SK-N-SH (cell line): ENCODE measurements at regions not wholly inside any gene's neighbourhood (a gene's known extent, or its start where the extent isn't known, plus 50 kb on each side); places are given as distances from the start of the nearest gene placed in this dataset.
A peak's percentile ranks its signal among the peaks of the same experiment; 100 is the strongest.

Experiments used
- CTCF ChIA-PET: fragments of 300-600, 350-600 bp; formaldehyde crosslinking; extraction: SDS; loops from one replicate; lab custom pipeline; 2021; lab: Yijun Ruan, JAX
- POLR2A ChIA-PET: fragments of 350-600 bp; sonication (Branson Sonifier 250); formaldehyde crosslinking; extraction: SDS; loops from one replicate; lab custom pipeline; 2020; ENCODE audit warnings: antibody characterized with exemption, inconsistent platforms; lab: Yijun Ruan, JAX
- DNase-seq: peaks from one replicate; pipeline ENCODE4 v3.0.0; 2012
- H2AFZ ChIP-seq: fragments of 200-600 bp; sonication (generic); 2 replicates; pipeline ENCODE4 v1.8.1; 2016; ENCODE audit warnings: antibody characterized with exemption, mild to moderate bottlenecking, low read depth
- H3F3A ChIP-seq: fragments of 200-600 bp; sonication (generic); replicated peaks from 2 replicates; pipeline ENCODE3; 2016; ENCODE audit warnings: antibody characterized with exemption, mild to moderate bottlenecking; ENCODE audit not compliant: insufficient read depth
- H3K27ac ChIP-seq, 2 experiments: fragments of 200-500 bp in 1 of 2; fragments of 200-600 bp in 1 of 2; sonication (Bioruptor generic) in 1 of 2; sonication (generic), shearing (Covaris generic) in 1 of 2; 2 replicates each; pipeline versions ENCODE4 v1.5.1 to v1.6.1; 2014 to 2016; ENCODE audit warnings: low read depth in 2 of 2, inconsistent platforms in 1 of 2, low read length in 1 of 2, mild to moderate bottlenecking in 1 of 2, mixed read lengths in 1 of 2
- H3K27me3 ChIP-seq: fragments of 200-600 bp; sonication (generic), shearing (Covaris generic); 2 replicates; pipeline ENCODE4 v1.6.1; 2016; ENCODE audit warnings: mixed run types; ENCODE audit not compliant: insufficient read depth
- H3K36me3 ChIP-seq, 2 experiments: fragments of 200-500 bp in 1 of 2; fragments of 200-600 bp in 1 of 2; sonication (Bioruptor generic) in 1 of 2; sonication (generic) in 1 of 2; replicated peaks in 1 of 2; 2 replicates each; pipeline versions ENCODE3 to v1.5.1; 2014 to 2016; ENCODE audit warnings: low read length in 1 of 2, mild to moderate bottlenecking in 1 of 2; ENCODE audit not compliant: insufficient read depth in 2 of 2, control insufficient read depth in 1 of 2
- H3K4me1 ChIP-seq, 2 experiments: fragments of 200-500 bp in 1 of 2; fragments of 200-600 bp in 1 of 2; sonication (Bioruptor generic) in 1 of 2; sonication (generic), shearing (Covaris generic) in 1 of 2; 2 replicates each; pipeline versions ENCODE4 v1.5.1 to v1.6.1; 2014 to 2016; ENCODE audit warnings: low read depth in 1 of 2, low read length in 1 of 2, mixed run types in 1 of 2; ENCODE audit not compliant: insufficient read depth in 2 of 2, control insufficient read depth in 1 of 2
- H3K4me2 ChIP-seq: fragments of 200-600 bp; sonication (generic), shearing (Covaris generic); 2 replicates; pipeline ENCODE4 v1.6.1; 2017; ENCODE audit warnings: mixed run types
- H3K4me3 ChIP-seq, 2 experiments: fragments of 200-500 bp in 1 of 2; fragments of 200-600 bp in 1 of 2; sonication (Bioruptor generic) in 1 of 2; sonication (generic), shearing (Covaris generic) in 1 of 2; 2 replicates each; pipeline versions ENCODE4 v1.5.1 to v1.8.1; 2014 to 2016; ENCODE audit warnings: low read depth in 2 of 2, inconsistent platforms in 1 of 2, low read length in 1 of 2, mild to moderate bottlenecking in 1 of 2, mixed read lengths in 1 of 2, moderate library complexity in 1 of 2
- H3K79me2 ChIP-seq: fragments of 200-600 bp; sonication (generic); 2 replicates; pipeline ENCODE4 v1.8.1; 2017; ENCODE audit warnings: mild to moderate bottlenecking; ENCODE audit not compliant: insufficient read depth
- H3K9ac ChIP-seq: fragments of 200-600 bp; sonication (generic); 2 replicates; pipeline ENCODE4 v1.6.1; 2017; ENCODE audit warnings: mixed run types
- H3K9me2 ChIP-seq: fragments of 200-600 bp; sonication (generic); 2 replicates; pipeline ENCODE4 v1.6.1; 2017; ENCODE audit warnings: mixed run types
- H3K9me3 ChIP-seq: fragments of 200-600 bp; sonication (generic); 2 replicates; pipeline ENCODE4 v1.6.1; 2017; ENCODE audit warnings: mixed run types, mild to moderate bottlenecking, moderate library complexity
- H4K20me1 ChIP-seq: fragments of 200-600 bp; sonication (generic); 2 replicates; pipeline ENCODE4 v1.6.1; 2017; ENCODE audit warnings: mild to moderate bottlenecking, mixed run types; ENCODE audit not compliant: insufficient read depth
- CTCF ChIP-seq: fragments of 200-600 bp; sonication (generic); IDR thresholded peaks from 2 replicates; pipeline ENCODE4 v1.6.1; 2017; ENCODE audit warnings: antibody characterized with exemption, mild to moderate bottlenecking, moderate library complexity
- FOXM1 ChIP-seq: IDR thresholded peaks from 2 replicates; pipeline ENCODE4 v1.4.0; 2012; ENCODE audit warnings: low read depth, mild to moderate bottlenecking
- MEF2A ChIP-seq: IDR thresholded peaks from 2 replicates; pipeline ENCODE4 v1.4.0; 2012; ENCODE audit warnings: low read depth, borderline replicate concordance
- MXI1 ChIP-seq: IDR thresholded peaks from 2 replicates; pipeline ENCODE4 v1.6.1; 2012; ENCODE audit warnings: mild to moderate bottlenecking, low read depth, low read length, improper control_type of control experiment
- NFIC ChIP-seq: IDR thresholded peaks from 2 replicates; pipeline ENCODE4 v1.4.0; 2012; ENCODE audit warnings: borderline replicate concordance
- NRF1 ChIP-seq: IDR thresholded peaks from 2 replicates; pipeline ENCODE4 v1.6.1; 2012; ENCODE audit warnings: low read depth, mild to moderate bottlenecking, low read length
- POLR2AphosphoS5 ChIP-seq: IDR thresholded peaks from 2 replicates; pipeline ENCODE4 v1.6.1; 2012; ENCODE audit warnings: low read depth, low read length
- RAD21 ChIP-seq: IDR thresholded peaks from 2 replicates; pipeline ENCODE4 v1.6.1; 2012; ENCODE audit warnings: mild to moderate bottlenecking, low read length
- RCOR1 ChIP-seq: fragments of 150-350 bp; IDR thresholded peaks from 2 replicates; pipeline ENCODE4 v1.6.1; 2017; ENCODE audit warnings: antibody characterized with exemption, low read length
- RFX5 ChIP-seq: IDR thresholded peaks from 2 replicates; pipeline ENCODE4 v1.6.1; 2012; ENCODE audit warnings: mild to moderate bottlenecking, improper control_type of control experiment, low read length
- SIN3A ChIP-seq: IDR thresholded peaks from 2 replicates; pipeline ENCODE4 v1.6.1; 2012; ENCODE audit warnings: low read depth, mild to moderate bottlenecking, low read length, moderate library complexity, borderline replicate concordance
- SMC3 ChIP-seq: IDR thresholded peaks from 2 replicates; pipeline ENCODE4 v1.6.1; 2012; ENCODE audit warnings: low read depth, low read length, improper control_type of control experiment
- TAF1 ChIP-seq: IDR thresholded peaks from 2 replicates; pipeline ENCODE4 v1.6.1; 2012; ENCODE audit warnings: low read depth, mild to moderate bottlenecking, low read length, moderate library complexity, borderline replicate concordance
- TCF12 ChIP-seq: IDR thresholded peaks from 2 replicates; pipeline ENCODE4 v1.4.0; 2012
- TEAD4 ChIP-seq: IDR thresholded peaks from 2 replicates; pipeline ENCODE4 v1.4.0; 2012; ENCODE audit warnings: mild to moderate bottlenecking, borderline replicate concordance; ENCODE audit not compliant: insufficient read depth
- YY1 ChIP-seq: IDR thresholded peaks from 2 replicates; pipeline ENCODE4 v1.4.0; 2012; ENCODE audit warnings: low read depth, mild to moderate bottlenecking
- WGBS: methylation state at CpG from one replicate; pipeline ENCODE4 v1.1.6; 2017; ENCODE audit warnings: low lambda C conversion rate; 5-methylcytosine and 5-hydroxymethylcytosine counted together
- TF ChIP-seq, protein P1 (sequence below): IDR thresholded peaks from 2 replicates; pipeline ENCODE4 v1.4.0; 2012; ENCODE audit warnings: low read depth, borderline replicate concordance
- TF ChIP-seq, protein P2 (sequence below): IDR thresholded peaks from 2 replicates; pipeline ENCODE4; 2012
- TF ChIP-seq, protein P3 (sequence below): fragments of 150-350 bp; IDR thresholded peaks from 2 replicates; pipeline ENCODE4 v1.6.1; 2016; ENCODE audit warnings: mild to moderate bottlenecking, low read depth, low read length
- TF ChIP-seq, protein P4 (sequence below): IDR thresholded peaks from 2 replicates; pipeline ENCODE4 v1.4.0; 2012; ENCODE audit warnings: low read depth
- TF ChIP-seq, protein P5 (sequence below): fragments of 150-350 bp; IDR thresholded peaks from 2 replicates; pipeline ENCODE4 v1.6.1; 2017; ENCODE audit warnings: antibody characterized with exemption, low read length, low read depth, borderline replicate concordance

DNA sequence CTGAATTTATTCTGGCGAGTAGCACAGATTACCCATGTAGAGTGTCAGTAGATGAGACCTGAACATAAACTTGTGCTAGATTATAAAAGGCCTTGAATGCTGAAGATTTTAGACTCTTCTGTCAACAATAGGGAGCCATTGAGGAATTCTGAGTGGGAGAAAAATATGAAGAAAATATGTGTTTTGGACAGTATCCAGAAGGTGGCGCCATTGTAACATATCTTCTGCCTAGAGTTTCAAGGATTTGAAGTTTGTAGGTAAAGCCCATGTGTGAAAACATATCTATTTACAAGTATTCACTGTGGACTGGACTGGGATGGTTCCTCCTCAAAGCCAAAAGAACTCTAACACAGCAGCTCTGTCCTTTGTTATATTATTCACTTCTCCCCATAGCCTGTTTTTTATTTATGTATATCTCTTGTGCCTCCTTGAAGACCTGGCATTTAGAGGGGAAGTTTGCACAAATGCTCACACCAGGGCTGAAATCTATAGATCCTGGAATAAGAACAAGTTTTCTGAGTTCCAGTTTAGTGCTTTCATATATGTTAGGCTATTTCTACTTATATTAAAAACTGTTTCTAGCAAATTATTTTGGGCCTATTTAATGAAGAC, 124.9 kb downstream of the RDH14 start:
- Histone ChIP-seq H3K9ac (no peak overlapping the region), H3K4me2 (no peak overlapping the region), H3F3A (peaks cover 13% of the 10 kb centered on the region), H2AFZ (no peak overlapping the region), H3K27me3 (no peaks in the 10 kb centered on the region), H3K9me2 (no peaks in the 10 kb centered on the region), H3K9me3 (no peaks in the 10 kb centered on the region), H3K4me3 (no peak overlapping the region), H3K4me1 (peaks cover 4 to 28% of the 10 kb centered on the region in 2 experiments; a peak in 3 of 4 replicates), H4K20me1 (no peaks in the 10 kb centered on the region), H3K36me3 (no peaks in the 10 kb centered on the region), H3K79me2 (no peaks in the 10 kb centered on the region), H3K27ac (no peak overlapping the region; a peak in 1 of 4 replicates)
- CTCF ChIA-PET, result interaction anchor here (0.6 to 2.8 kb wide), 16 partner anchors 9 to 988 kb away, joined by 3 to 16 read pairs (median 4); no protein-coding TSS in a partner anchor
- POLR2A ChIA-PET, result no interaction called here
- peak; percentile 21 for DNase-seq
- 8% methylated on average over 2 of the region's 2 CpGs for WGBS
- TF ChIP-seq NFIC (no peak), FOXM1 (no peak), TCF12 (no peak), RCOR1 (no peak), CTCF (peak; percentile 93), RAD21 (peak; percentile 92), SMC3 (peak; percentile 83)
- TF ChIP-seq, protein P1, sequence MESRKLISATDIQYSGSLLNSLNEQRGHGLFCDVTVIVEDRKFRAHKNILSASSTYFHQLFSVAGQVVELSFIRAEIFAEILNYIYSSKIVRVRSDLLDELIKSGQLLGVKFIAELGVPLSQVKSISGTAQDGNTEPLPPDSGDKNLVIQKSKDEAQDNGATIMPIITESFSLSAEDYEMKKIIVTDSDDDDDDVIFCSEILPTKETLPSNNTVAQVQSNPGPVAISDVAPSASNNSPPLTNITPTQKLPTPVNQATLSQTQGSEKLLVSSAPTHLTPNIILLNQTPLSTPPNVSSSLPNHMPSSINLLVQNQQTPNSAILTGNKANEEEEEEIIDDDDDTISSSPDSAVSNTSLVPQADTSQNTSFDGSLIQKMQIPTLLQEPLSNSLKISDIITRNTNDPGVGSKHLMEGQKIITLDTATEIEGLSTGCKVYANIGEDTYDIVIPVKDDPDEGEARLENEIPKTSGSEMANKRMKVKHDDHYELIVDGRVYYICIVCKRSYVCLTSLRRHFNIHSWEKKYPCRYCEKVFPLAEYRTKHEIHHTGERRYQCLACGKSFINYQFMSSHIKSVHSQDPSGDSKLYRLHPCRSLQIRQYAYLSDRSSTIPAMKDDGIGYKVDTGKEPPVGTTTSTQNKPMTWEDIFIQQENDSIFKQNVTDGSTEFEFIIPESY, result no peak

DNA sequence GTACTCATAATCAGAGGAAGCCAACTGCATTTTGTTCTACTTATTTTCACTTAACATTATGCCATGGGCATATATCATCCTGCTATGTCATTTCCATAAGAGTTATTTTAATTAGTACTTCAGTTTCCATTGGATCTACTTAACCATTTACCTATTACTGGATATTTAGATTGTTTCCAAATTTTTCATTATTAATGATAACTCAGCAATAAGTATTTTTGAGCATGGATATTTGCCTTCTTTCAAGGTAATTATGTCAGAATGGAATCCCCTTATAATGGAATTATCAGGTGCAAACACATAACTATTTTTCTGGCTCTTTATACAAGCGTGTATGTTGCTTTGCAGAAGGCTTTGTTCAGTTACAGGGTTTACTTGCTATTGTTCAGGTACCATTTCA, 126.6 kb downstream of the RDH14 start:
- Histone ChIP-seq H3F3A (no peaks in the 10 kb centered on the region), H3K79me2 (no peaks in the 10 kb centered on the region), H2AFZ (no peak overlapping the region), H3K9ac (no peak overlapping the region), H3K9me3 (no peaks in the 10 kb centered on the region), H3K4me1 (peaks cover 0 to 16% of the 10 kb centered on the region in 2 experiments; a peak in 2 of 4 replicates), H3K27me3 (no peaks in the 10 kb centered on the region), H3K36me3 (no peaks in the 10 kb centered on the region), H3K9me2 (no peaks in the 10 kb centered on the region), H3K4me3 (no peak overlapping the region), H3K27ac (no peak overlapping the region), H3K4me2 (no peak overlapping the region), H4K20me1 (no peaks in the 10 kb centered on the region)
- WGBS, result 71% methylated on average over 1 of the region's 1 CpG
- no peak for DNase-seq
- ChIA-PET CTCF (interaction anchor here (2.1 kb wide), 1 partner anchor 920 kb away, joined by 5 read pairs; no protein-coding TSS in a partner anchor), POLR2A (no interaction called here)
- no peak for TF ChIP-seq YY1
- TF ChIP-seq MXI1, result no peak
- TF ChIP-seq TAF1, result no peak
- TF ChIP-seq, protein P2, sequence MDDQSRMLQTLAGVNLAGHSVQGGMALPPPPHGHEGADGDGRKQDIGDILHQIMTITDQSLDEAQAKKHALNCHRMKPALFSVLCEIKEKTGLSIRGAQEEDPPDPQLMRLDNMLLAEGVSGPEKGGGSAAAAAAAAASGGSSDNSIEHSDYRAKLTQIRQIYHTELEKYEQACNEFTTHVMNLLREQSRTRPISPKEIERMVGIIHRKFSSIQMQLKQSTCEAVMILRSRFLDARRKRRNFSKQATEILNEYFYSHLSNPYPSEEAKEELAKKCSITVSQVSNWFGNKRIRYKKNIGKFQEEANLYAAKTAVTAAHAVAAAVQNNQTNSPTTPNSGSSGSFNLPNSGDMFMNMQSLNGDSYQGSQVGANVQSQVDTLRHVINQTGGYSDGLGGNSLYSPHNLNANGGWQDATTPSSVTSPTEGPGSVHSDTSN, result no peak
- TF ChIP-seq RCOR1, result no peak
- TF ChIP-seq, protein P3, sequence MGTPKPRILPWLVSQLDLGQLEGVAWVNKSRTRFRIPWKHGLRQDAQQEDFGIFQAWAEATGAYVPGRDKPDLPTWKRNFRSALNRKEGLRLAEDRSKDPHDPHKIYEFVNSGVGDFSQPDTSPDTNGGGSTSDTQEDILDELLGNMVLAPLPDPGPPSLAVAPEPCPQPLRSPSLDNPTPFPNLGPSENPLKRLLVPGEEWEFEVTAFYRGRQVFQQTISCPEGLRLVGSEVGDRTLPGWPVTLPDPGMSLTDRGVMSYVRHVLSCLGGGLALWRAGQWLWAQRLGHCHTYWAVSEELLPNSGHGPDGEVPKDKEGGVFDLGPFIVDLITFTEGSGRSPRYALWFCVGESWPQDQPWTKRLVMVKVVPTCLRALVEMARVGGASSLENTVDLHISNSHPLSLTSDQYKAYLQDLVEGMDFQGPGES, result no peak
- no peak for TF ChIP-seq MEF2A
- TF ChIP-seq RFX5, result no peak
- TF ChIP-seq, protein P4, sequence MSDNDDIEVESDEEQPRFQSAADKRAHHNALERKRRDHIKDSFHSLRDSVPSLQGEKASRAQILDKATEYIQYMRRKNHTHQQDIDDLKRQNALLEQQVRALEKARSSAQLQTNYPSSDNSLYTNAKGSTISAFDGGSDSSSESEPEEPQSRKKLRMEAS, result no peak
- TF ChIP-seq TEAD4, result no peak
- no peak for TF ChIP-seq NFIC
- no peak for TF ChIP-seq NRF1
- TF ChIP-seq SIN3A, result no peak
- no peak for TF ChIP-seq POLR2AphosphoS5
- TF ChIP-seq, protein P5, sequence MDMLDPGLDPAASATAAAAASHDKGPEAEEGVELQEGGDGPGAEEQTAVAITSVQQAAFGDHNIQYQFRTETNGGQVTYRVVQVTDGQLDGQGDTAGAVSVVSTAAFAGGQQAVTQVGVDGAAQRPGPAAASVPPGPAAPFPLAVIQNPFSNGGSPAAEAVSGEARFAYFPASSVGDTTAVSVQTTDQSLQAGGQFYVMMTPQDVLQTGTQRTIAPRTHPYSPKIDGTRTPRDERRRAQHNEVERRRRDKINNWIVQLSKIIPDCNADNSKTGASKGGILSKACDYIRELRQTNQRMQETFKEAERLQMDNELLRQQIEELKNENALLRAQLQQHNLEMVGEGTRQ, result no peak
